Activated effector memory CD4-positive, alpha-beta T cell treated with Interleukin-2 at 50 U/mL for 16 hours (primary cell): ENCODE measurements at regions not wholly inside any gene's neighbourhood (a gene's known extent, or its start where the extent isn't known, plus 50 kb on each side); places are given as distances from the start of the nearest gene placed in this dataset.
A peak's percentile ranks its signal among the peaks of the same experiment; 100 is the strongest.

Source experiments
- DNase-seq: peaks from one replicate; pipeline ENCODE4 v3.0.0-alpha.2; 2020

- no peak for DNase-seq
Measured at GRCh38 chr21:38712071-38712470, 93.7 kb upstream of the ETS2 start.

GRCh38 chr21:38712664-38713063 is 93.1 kb upstream of the ETS2 start:
- DNase-seq, result no peak

- no peak for DNase-seq
Measured at GRCh38 chr21:38714039-38714817, 91.5 kb upstream of the ETS2 start.

- no peak for DNase-seq
Measured at GRCh38 chr21:38714999-38715398, 90.7 kb upstream of the ETS2 start.

GRCh38 chr21:38716088-38716487 is 89.6 kb upstream of the ETS2 start:
- no peak for DNase-seq

- DNase-seq, result no peak
Measured at GRCh38 chr21:38716942-38717341, 88.8 kb upstream of the ETS2 start.

GRCh38 chr21:38718481-38718880 is 87.2 kb upstream of the ETS2 start:
- no peak for DNase-seq

GRCh38 chr21:38720074-38720473 is 85.7 kb upstream of the ETS2 start:
- no peak for DNase-seq

GRCh38 chr21:38721055-38721454 is 84.7 kb upstream of the ETS2 start:
- DNase-seq, result no peak

- DNase-seq, result no peak
Measured at GRCh38 chr21:38721958-38722357, 83.8 kb upstream of the ETS2 start.

- no peak for DNase-seq
Measured at GRCh38 chr21:38725196-38726157, 80.3 kb upstream of the ETS2 start.

- no peak for DNase-seq
Measured at GRCh38 chr21:38726482-38726881, 79.2 kb upstream of the ETS2 start.

- DNase-seq, result no peak
Measured at GRCh38 chr21:38729291-38729690, 76.4 kb upstream of the ETS2 start.

GRCh38 chr21:38729754-38730379 is 75.9 kb upstream of the ETS2 start:
- DNase-seq, result no peak

GRCh38 chr21:38733972-38734546 is 71.7 kb upstream of the ETS2 start:
- DNase-seq, result peak; percentile 53

GRCh38 chr21:38734646-38735365 is 70.9 kb upstream of the ETS2 start:
- DNase-seq, result no peak

GRCh38 chr21:38735626-38736206 is 70.0 kb upstream of the ETS2 start:
- no peak for DNase-seq

- DNase-seq, result no peak
Measured at GRCh38 chr21:38740090-38740489, 65.6 kb upstream of the ETS2 start.

- no peak for DNase-seq
Measured at GRCh38 chr21:38741092-38741949, 64.4 kb upstream of the ETS2 start.

GRCh38 chr21:38741950-38742256 is 63.8 kb upstream of the ETS2 start:
- DNase-seq, result no peak

- DNase-seq, result no peak
Measured at GRCh38 chr21:38742580-38743260, 63.0 kb upstream of the ETS2 start.
